ENCODE measurements at regions not wholly inside any gene's neighbourhood (a gene's known extent, or its start where the extent isn't known, plus 50 kb on each side); places are given as distances from the start of the nearest gene placed in this dataset.
A peak's percentile ranks its signal among the peaks of the same experiment; 100 is the strongest.

DNA sequence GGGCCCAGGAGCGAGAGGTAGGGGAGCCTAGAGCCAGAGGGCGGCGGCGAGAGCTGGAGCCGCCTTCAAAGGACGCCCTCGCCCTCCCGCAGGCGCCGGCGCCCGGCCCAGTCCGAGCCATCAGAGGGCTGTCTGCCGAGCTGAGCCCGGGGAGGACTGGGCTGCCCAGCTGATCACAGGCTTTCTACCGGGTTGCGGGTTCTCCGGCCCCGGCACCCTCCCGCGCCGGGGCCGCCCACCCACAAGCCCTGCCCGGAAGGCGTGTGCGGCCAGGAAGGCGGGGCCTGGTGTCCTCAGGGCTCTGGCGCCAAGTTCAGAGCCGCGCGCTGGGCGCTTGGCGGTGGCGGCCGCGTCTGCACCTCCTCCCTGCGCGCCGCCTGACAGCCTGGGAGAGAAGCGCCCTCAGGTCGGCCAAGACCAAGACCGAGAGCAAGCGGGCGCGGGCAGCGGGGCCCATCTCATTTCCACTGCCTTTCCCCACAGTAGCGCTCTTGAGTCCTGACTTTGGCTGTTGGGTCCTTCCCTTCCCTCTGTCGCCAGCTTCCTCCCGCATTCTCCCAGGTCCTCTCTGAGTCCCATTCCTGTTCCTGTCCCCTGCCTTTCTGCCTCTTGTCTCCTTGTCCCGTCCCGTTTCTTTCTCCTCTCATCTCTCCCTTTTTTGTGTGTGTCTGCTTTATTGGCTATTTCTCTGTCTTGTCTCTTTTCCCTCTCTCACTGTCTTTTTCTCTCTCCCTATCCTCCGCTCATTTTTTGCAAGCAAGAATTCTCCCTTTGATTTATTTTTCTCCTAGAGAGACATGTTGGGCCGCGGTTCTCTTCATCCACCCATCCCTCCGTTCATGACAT lies 60.6 kb upstream of the MSMB start (continued):
- TF ChIP-seq ZNF510 (tag by site-specific recombination; IDR thresholded peaks at IDR 0.05; ENCODE audit: insufficient replicate concordance) (no peak), ZFHX2 (tag by site-specific recombination; conservative IDR thresholded peaks at IDR 0.05) (peak; percentile 70), ZNF335 (tag by site-specific recombination; conservative IDR thresholded peaks at IDR 0.05) (peak; percentile 99), GLIS1 (tag by site-specific recombination; IDR thresholded peaks at IDR 0.05) (peak; percentile 74), ZNF561 (tag by site-specific recombination; IDR thresholded peaks at IDR 0.05; ENCODE audit: borderline replicate concordance) (peak; percentile 80; the same call in 1 of the 2 replicates), ZNF391 (tag by site-specific recombination; IDR thresholded peaks at IDR 0.05; ENCODE audit: borderline replicate concordance, low read depth) (peak; percentile 40; the same call in 1 of the 2 replicates), ZNF2 (tag by site-specific recombination; IDR thresholded peaks at IDR 0.05) (peak; percentile 89), ZBTB17 (tag by site-specific recombination; IDR thresholded peaks at IDR 0.05) (peak; percentile 89), ZNF175 (tag by site-specific recombination; IDR thresholded peaks at IDR 0.05) (no peak), KLF10 (tag by site-specific recombination; IDR thresholded peaks at IDR 0.05) (no peak), ZNF610 (tag by site-specific recombination; IDR thresholded peaks at IDR 0.05; ENCODE audit: borderline replicate concordance) (peak; percentile 49; the same call in 1 of the 2 replicates), HOXD13 (CRISPR knock-in tag; IDR thresholded peaks at IDR 0.05; ENCODE audit: borderline replicate concordance) (no peak), ZXDB (tag by site-specific recombination; IDR thresholded peaks at IDR 0.05) (peak; percentile 55; the same call in 1 of the 2 replicates), ZNF843 (tag by site-specific recombination; IDR thresholded peaks at IDR 0.05) (peak; percentile 73), KLF9 (tag by site-specific recombination; IDR thresholded peaks at IDR 0.05; ENCODE audit: low read depth) (peak; percentile 55), PRDM1 (tag by site-specific recombination; IDR thresholded peaks at IDR 0.05) (peak; percentile 72), ZNF121 (tag by site-specific recombination; IDR thresholded peaks at IDR 0.05) (peak; percentile 54; the same call in 1 of the 2 replicates), HOXA7 (CRISPR knock-in tag; IDR thresholded peaks at IDR 0.05; ENCODE audit: borderline replicate concordance) (no peak), KLF8 (tag by site-specific recombination; IDR thresholded peaks at IDR 0.05) (peak; percentile 76; the same call in 1 of the 2 replicates), ZSCAN30 (tag by site-specific recombination; IDR thresholded peaks at IDR 0.05) (peak; percentile 51; the same call in 1 of the 2 replicates), ZBTB48 (tag by site-specific recombination; IDR thresholded peaks at IDR 0.05) (peak; percentile 95), ZNF341 (tag by site-specific recombination; IDR thresholded peaks at IDR 0.05; ENCODE audit: low read depth) (peak; percentile 79), ZNF660 (tag by site-specific recombination; IDR thresholded peaks at IDR 0.05) (peak; percentile 56), ZNF146 (tag by site-specific recombination; IDR thresholded peaks at IDR 0.05) (0 out of 2 replicates have a peak, but pooled peaks have one; percentile 2), ZNF366 (tag by site-specific recombination; conservative IDR thresholded peaks at IDR 0.05) (peak; percentile 96), ZNF560 (tag by site-specific recombination; IDR thresholded peaks at IDR 0.05; ENCODE audit: borderline replicate concordance) (no peak)
- TF ChIP-seq, protein P1, sequence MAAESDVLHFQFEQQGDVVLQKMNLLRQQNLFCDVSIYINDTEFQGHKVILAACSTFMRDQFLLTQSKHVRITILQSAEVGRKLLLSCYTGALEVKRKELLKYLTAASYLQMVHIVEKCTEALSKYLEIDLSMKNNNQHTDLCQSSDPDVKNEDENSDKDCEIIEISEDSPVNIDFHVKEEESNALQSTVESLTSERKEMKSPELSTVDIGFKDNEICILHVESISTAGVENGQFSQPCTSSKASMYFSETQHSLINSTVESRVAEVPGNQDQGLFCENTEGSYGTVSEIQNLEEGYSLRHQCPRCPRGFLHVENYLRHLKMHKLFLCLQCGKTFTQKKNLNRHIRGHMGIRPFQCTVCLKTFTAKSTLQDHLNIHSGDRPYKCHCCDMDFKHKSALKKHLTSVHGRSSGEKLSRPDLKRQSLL (tag by site-specific recombination; IDR thresholded peaks at IDR 0.05): peak; percentile 88
- TF ChIP-seq, protein P2, sequence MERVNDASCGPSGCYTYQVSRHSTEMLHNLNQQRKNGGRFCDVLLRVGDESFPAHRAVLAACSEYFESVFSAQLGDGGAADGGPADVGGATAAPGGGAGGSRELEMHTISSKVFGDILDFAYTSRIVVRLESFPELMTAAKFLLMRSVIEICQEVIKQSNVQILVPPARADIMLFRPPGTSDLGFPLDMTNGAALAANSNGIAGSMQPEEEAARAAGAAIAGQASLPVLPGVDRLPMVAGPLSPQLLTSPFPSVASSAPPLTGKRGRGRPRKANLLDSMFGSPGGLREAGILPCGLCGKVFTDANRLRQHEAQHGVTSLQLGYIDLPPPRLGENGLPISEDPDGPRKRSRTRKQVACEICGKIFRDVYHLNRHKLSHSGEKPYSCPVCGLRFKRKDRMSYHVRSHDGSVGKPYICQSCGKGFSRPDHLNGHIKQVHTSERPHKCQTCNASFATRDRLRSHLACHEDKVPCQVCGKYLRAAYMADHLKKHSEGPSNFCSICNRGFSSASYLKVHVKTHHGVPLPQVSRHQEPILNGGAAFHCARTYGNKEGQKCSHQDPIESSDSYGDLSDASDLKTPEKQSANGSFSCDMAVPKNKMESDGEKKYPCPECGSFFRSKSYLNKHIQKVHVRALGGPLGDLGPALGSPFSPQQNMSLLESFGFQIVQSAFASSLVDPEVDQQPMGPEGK (tag by site-specific recombination; IDR thresholded peaks at IDR 0.05): peak; percentile 68
- TF ChIP-seq, protein P3, sequence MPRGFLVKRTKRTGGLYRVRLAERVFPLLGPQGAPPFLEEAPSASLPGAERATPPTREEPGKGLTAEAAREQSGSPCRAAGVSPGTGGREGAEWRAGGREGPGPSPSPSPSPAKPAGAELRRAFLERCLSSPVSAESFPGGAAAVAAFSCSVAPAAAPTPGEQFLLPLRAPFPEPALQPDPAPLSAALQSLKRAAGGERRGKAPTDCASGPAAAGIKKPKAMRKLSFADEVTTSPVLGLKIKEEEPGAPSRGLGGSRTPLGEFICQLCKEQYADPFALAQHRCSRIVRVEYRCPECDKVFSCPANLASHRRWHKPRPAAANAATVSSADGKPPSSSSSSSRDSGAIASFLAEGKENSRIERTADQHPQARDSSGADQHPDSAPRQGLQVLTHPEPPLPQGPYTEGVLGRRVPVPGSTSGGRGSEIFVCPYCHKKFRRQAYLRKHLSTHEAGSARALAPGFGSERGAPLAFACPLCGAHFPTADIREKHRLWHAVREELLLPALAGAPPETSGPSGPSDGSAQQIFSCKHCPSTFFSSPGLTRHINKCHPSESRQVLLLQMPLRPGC (tag by site-specific recombination; IDR thresholded peaks at IDR 0.05): peak; percentile 74; the same call in 1 of the 2 replicates
- TF ChIP-seq, protein P4, sequence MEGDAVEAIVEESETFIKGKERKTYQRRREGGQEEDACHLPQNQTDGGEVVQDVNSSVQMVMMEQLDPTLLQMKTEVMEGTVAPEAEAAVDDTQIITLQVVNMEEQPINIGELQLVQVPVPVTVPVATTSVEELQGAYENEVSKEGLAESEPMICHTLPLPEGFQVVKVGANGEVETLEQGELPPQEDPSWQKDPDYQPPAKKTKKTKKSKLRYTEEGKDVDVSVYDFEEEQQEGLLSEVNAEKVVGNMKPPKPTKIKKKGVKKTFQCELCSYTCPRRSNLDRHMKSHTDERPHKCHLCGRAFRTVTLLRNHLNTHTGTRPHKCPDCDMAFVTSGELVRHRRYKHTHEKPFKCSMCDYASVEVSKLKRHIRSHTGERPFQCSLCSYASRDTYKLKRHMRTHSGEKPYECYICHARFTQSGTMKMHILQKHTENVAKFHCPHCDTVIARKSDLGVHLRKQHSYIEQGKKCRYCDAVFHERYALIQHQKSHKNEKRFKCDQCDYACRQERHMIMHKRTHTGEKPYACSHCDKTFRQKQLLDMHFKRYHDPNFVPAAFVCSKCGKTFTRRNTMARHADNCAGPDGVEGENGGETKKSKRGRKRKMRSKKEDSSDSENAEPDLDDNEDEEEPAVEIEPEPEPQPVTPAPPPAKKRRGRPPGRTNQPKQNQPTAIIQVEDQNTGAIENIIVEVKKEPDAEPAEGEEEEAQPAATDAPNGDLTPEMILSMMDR (tag by site-specific recombination; IDR thresholded peaks at IDR 0.05): peak; percentile 94
- TF ChIP-seq, protein P5, sequence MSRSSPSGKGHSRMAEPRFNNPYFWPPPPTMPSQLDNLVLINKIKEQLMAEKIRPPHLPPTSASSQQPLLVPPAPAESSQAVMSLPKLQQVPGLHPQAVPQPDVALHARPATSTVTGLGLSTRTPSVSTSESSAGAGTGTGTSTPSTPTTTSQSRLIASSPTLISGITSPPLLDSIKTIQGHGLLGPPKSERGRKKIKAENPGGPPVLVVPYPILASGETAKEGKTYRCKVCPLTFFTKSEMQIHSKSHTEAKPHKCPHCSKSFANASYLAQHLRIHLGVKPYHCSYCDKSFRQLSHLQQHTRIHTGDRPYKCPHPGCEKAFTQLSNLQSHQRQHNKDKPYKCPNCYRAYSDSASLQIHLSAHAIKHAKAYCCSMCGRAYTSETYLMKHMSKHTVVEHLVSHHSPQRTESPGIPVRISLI (tag by site-specific recombination; IDR thresholded peaks at IDR 0.05): 0 out of 2 replicates have a peak, but pooled peaks have one; percentile 20

Data from HEK293 (cell line).